ENCODE measurements at regions not wholly inside any gene's neighbourhood (a gene's known extent, or its start where the extent isn't known, plus 50 kb on each side); places are given as distances from the start of the nearest gene placed in this dataset.

DNA sequence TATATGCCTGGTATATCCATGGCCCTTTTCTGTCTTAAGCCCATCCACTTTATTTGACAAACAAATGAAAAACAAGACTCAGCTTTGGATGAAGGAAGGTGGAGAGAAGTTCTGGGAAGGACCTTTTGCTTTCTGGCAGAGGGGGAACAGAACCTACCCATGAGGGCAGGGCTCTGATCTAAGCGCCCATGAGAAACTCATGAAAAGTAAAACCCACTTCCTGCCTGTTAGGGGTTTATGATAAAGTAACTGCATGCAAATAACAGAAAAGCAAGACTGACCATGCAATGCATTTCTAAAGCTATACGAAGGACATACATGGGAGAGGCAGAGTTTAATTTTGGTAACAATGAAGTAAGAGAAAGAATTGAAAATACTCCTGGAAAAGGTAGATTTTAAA lies 181.9 kb upstream of the ADRA1B start:
- Histone ChIP-seq H3K27ac (ENCODE audit: extremely low read depth, low read depth, low read length) (no peak overlapping the region), H2AFZ (ENCODE audit: low read depth, low read length) (no peak overlapping the region), H3K9ac (ENCODE audit: insufficient read depth in 1 of 2, low read depth in 2 of 2, low read length in 2 of 2) (no peak overlapping the region), H3K4me2 (ENCODE audit: insufficient read depth, low read length) (no peak overlapping the region), H3K4me3 (no peak overlapping the region), H3K36me3 (ENCODE audit: control insufficient read depth, insufficient read depth, low read length) (no peaks in the 10 kb centered on the region), H3K9me1 (ENCODE audit: control insufficient read depth, insufficient read depth, low read length) (no peaks in the 10 kb centered on the region), H3K27me3 (ENCODE audit: control insufficient read depth in 2 of 2, insufficient read depth in 2 of 2, low read length in 2 of 2) (no peaks in the 10 kb centered on the region), H3K4me1 (replicated peaks in 1 of 2; ENCODE audit: control insufficient read depth in 2 of 2, insufficient read depth in 2 of 2, low read length in 2 of 2) (no peaks in the 10 kb centered on the region; a peak in 1 of 5 replicates), H4K20me1 (replicated peaks; ENCODE audit: control insufficient read depth, insufficient read depth, low read length) (no peaks in the 10 kb centered on the region), H3K9me3 (replicated peaks; ENCODE audit: control insufficient read depth, insufficient read depth, low read depth, low read length) (no peaks in the 10 kb centered on the region), H3K79me2 (ENCODE audit: control insufficient read depth, insufficient read depth, low read length) (no peaks in the 10 kb centered on the region)
- BruUV-seq (replicated peaks) = no TSS peak
- in situ Hi-C loops (cut with MboI) = no loop called here
- intact Hi-C loops (cut with micrococcal nuclease) = no loop called here
- FAIRE-seq = no peak
- DNase-seq (ENCODE audit: extremely low read depth in 1 of 4, low spot score in 3 of 4) = no peak
- POLR2A ChIA-PET = no interaction called here
- 13% methylated on average over 2 of the region's 2 CpGs for WGBS (ENCODE audit: insufficient coverage, low coverage, missing lambda C conversion rate)
- TF ChIP-seq ZNF444 (CRISPR knock-in tag; IDR thresholded peaks at IDR 0.05) (no peak), NCOA2 (IDR thresholded peaks at IDR 0.05; ENCODE audit: partially characterized antibody in 2 of 2) (no peak), CEBPB (tag; IDR thresholded peaks at IDR 0.05) (no peak), ZC3H8 (IDR thresholded peaks at IDR 0.05) (no peak), ZNF263 (CRISPR knock-in tag; IDR thresholded peaks at IDR 0.05; ENCODE audit: borderline replicate concordance) (no peak)
- TF ChIP-seq, protein P1, sequence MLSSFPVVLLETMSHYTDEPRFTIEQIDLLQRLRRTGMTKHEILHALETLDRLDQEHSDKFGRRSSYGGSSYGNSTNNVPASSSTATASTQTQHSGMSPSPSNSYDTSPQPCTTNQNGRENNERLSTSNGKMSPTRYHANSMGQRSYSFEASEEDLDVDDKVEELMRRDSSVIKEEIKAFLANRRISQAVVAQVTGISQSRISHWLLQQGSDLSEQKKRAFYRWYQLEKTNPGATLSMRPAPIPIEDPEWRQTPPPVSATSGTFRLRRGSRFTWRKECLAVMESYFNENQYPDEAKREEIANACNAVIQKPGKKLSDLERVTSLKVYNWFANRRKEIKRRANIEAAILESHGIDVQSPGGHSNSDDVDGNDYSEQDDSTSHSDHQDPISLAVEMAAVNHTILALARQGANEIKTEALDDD (IDR thresholded peaks at IDR 0.05) = no peak
- TF ChIP-seq, protein P2, sequence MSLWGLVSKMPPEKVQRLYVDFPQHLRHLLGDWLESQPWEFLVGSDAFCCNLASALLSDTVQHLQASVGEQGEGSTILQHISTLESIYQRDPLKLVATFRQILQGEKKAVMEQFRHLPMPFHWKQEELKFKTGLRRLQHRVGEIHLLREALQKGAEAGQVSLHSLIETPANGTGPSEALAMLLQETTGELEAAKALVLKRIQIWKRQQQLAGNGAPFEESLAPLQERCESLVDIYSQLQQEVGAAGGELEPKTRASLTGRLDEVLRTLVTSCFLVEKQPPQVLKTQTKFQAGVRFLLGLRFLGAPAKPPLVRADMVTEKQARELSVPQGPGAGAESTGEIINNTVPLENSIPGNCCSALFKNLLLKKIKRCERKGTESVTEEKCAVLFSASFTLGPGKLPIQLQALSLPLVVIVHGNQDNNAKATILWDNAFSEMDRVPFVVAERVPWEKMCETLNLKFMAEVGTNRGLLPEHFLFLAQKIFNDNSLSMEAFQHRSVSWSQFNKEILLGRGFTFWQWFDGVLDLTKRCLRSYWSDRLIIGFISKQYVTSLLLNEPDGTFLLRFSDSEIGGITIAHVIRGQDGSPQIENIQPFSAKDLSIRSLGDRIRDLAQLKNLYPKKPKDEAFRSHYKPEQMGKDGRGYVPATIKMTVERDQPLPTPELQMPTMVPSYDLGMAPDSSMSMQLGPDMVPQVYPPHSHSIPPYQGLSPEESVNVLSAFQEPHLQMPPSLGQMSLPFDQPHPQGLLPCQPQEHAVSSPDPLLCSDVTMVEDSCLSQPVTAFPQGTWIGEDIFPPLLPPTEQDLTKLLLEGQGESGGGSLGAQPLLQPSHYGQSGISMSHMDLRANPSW (CRISPR knock-in tag; IDR thresholded peaks at IDR 0.05) = no peak
- TF ChIP-seq, protein P3, sequence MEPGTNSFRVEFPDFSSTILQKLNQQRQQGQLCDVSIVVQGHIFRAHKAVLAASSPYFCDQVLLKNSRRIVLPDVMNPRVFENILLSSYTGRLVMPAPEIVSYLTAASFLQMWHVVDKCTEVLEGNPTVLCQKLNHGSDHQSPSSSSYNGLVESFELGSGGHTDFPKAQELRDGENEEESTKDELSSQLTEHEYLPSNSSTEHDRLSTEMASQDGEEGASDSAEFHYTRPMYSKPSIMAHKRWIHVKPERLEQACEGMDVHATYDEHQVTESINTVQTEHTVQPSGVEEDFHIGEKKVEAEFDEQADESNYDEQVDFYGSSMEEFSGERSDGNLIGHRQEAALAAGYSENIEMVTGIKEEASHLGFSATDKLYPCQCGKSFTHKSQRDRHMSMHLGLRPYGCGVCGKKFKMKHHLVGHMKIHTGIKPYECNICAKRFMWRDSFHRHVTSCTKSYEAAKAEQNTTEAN (CRISPR knock-in tag; IDR thresholded peaks at IDR 0.05) = no peak
- CTCF ChIA-PET (ENCODE audit: low intra/inter-chr PET ratio) = no interaction called here
- no peak for ATAC-seq
